Stimulated activated CD8-positive, alpha-beta memory T cell treated with anti-CD3 and anti-CD28 coated beads, Interleukin-4, amount 100 ng/mL, for 24 hours (primary cell): ENCODE measurements at regions not wholly inside any gene's neighbourhood (a gene's known extent, or its start where the extent isn't known, plus 50 kb on each side); places are given as distances from the start of the nearest gene placed in this dataset.

Source experiments
- DNase-seq: peaks from one replicate; pipeline ENCODE4 v3.0.0-alpha.2; 2020; ENCODE audit warnings: low read depth

DNA sequence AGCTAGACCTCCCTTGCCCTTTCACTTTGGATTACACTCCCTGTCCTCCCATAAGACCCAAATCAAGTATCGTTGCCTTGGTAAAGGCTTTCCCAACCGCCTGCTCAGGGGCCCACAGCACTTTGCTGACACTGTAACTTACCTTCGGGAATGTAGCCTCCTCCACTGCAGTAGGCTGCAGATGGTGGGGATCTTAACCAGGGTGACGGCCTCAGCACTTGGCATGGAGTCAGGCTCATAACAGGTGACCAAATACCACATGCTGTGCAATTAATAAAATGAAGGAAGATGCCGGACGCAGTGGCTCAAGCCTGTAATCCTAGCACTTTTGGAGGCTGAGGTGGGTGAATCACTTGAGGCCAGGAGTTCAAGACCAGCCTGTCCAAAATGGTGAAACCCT lies 88.7 kb upstream of the IRF2BP2 start:
- no peak for DNase-seq

DNA sequence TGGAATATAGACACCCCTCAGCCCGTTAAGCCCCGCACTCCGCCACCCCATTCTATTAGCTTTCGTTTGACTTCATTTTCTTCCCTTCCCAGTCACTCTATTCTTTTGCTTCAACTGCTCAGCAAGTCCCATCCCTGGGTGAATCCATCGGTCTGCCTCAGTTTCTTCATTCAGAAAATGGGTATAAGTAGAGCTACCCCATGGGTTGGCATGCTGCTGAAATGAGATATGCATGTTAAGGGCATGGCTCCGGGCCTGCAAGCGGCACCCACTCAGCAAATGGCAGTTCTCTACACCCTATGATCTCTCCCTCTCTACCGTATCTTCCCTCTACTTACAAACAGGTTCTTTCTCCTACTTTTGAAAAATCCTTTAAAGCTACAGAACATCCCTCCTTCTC lies 87.8 kb upstream of the IRF2BP2 start:
- no peak for DNase-seq

DNA sequence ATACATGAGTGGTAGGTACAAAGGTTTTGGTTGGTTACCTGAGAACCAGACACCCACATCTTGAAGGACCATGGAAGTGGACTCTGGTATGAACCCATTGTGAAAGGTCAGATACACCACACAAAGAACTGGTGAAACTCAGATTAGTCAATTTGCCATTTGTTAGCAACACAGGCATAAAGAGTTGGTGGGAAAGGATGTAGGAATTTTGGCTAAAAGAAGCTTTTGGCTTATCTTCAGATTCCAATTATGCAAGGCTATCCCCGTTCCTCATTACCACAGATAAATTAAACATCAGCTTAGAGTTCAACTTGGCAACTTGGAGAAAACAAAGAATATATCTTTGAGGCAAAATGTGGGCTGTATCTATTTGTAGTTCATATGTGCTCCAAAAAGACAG lies 87.0 kb upstream of the IRF2BP2 start:
- DNase-seq = no peak

DNA sequence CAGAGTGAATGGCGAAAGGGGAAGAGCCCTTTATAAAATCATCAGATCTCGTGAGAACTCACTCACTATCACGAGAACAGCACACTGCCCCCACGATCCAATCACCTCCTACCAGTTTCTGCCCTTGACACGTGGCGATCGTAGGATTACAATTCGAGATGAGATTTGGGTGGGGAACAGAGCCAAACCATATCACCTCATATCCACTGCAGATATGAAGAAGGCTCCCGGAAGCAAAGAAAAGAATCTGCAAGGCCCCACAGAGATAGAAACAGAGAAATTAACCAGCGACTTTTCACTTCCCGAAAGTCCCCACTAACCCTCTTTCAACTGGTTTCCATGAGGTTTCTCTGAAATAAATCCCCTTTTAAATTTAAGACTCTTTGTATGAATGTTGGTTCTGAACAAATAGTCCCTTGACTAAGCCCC lies 86.2 kb upstream of the IRF2BP2 start:
- DNase-seq = no peak

DNA sequence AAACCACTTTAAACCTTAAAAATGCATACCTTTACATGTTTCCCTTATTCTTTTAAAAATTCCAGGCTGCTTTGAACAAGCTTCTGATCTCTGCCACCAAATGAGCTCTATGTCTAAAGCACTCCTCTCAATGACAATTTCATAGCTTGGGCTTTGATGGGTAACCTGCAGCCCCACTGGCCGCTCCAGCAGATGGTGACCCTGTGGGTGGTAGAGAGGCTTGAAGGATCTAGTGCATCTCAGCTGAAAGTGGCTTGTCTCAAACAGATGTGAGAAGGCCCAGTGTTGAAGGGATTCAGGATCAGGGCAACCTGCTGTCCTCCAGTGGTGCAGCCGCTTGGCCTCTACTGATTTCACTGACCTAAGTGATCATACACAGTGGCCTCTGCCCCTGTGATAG lies 84.7 kb upstream of the IRF2BP2 start:
- DNase-seq = no peak

DNA sequence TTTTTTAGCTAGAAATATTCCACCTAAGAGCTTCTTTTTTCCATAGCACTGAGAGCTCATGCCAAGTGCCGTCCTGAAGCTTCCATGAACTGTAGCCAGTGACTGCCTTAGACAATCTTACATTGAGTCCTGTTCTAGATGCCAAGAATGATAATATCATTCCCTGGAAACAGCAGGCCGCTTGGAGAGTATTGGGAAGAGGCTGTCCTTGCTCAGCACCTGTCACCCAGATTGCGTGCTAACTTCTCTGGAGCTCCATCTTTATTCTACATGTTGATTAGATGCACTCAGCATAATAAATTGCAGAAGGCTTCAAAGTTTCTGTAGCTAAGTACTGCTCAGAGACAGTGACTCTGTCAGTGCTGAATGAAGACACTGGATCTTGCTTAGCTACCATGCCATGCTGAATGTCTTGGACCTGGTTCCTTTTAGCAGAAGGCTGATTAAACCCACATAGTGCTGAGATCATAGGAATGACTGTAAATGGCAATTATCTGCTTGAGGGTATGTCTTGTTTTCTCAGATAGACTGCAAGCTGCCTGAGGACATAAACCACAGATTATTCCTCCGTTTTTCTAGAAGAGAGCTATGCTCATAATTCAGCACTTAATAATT lies 83.1 kb upstream of the IRF2BP2 start:
- no peak for DNase-seq

DNA sequence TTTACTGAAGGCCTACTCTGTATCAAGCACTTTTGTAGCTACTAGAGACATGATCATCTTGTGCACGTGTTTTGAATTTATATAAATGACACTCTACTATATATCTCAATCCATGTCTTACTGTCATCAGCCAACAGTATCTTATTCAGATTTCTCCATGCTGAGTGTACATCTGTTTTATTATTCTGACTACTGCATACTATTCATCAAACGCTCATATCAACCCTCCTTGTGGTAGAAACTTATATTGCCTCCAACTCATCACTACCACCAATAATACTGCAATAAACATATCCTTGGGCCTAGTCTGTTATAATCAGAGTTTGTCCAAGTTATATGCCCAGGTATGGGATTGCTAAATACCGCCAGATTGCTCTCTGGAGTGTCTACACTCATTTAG lies 81.6 kb upstream of the IRF2BP2 start:
- DNase-seq = no peak

DNA sequence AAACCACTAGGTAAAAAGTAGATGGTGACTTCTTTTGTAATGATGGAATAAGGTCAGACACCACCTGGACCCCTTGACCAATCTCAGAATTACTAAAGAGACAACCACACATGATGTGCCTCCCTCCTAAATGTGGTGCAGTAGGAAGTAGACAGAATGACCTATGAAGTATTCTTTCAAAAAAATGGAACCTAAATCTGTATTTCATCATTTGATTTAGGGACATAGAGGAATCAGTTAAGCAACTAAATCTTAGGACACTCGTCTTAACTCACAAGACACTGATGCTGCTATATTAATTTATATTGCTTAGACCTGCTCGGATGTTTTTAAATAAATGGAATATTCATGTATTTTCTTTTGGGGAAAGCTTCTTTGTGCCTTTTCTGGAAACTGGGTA lies 80.9 kb upstream of the IRF2BP2 start:
- DNase-seq = no peak

DNA sequence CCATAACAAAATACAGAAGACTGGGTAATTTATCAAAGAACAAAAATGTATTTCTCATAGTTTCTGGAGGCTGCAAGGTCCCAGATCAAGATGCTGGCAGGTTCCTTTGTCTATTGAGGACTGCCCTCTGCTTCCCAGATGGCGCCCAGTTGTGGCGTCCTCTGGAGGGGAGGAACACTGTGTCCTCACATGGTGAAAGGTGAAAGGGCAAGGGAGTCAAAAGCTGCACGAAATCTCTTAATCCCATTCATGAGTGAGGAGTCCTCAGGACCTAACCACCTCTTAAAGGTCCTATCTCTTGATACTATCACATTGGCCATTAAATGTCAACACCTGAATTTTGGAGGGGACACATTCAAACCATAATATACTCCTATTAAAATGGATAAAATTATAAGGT lies 79.3 kb upstream of the IRF2BP2 start:
- DNase-seq = no peak

DNA sequence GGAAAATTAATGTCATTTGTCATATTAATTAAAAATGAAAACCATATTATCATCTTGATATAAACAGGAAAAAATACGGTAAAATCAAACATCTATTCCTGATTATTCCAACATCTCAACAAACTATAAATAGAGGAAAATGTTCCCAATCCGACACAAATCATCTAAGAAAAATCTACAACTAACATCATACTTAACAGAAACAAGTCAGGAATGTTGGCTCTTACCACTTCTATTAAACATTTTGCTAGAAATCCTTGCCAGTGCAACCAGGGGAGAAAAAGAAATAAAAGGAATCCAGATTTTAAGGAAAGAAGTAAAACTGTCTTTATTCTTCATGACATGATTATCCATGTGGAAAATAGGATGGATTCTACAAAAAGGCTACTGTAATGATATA lies 77.0 kb upstream of the IRF2BP2 start:
- DNase-seq = no peak

DNA sequence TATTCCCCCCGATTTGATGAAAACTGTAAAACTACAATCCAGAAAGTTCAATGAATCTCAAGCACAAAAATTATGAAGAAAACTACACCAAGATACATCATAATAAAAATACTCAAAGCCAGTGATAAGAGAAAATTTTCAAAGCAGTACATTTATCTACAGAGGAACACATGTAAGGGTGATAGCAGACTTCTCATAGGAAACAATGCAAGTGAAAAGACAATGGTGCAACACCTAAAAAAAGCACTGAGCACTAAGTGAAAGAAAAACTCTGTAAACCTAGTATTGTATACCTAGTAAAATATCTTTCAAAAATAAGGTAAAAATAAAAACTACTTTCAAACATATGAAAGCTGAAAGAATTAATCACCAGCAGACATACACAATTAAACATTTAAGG lies 76.1 kb upstream of the IRF2BP2 start:
- DNase-seq = no peak

DNA sequence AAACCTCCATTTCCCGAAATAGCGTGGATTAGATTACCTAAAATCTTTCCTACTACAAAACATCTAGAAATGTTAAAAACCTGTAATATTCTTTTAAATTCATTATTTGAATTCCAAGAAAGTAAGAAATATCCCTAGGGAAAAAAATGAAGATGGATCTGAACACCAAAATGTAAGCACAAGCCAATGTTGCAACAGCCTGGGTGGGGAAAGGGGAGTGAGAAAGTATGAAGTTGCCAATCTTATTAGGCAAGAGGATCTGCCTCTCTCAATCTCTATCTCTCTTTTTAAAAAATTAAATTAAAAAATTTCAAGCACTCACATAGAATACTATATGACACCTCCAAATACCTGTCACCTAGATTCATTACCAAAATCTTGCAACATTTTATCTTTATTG lies 74.9 kb upstream of the IRF2BP2 start:
- DNase-seq = no peak

DNA sequence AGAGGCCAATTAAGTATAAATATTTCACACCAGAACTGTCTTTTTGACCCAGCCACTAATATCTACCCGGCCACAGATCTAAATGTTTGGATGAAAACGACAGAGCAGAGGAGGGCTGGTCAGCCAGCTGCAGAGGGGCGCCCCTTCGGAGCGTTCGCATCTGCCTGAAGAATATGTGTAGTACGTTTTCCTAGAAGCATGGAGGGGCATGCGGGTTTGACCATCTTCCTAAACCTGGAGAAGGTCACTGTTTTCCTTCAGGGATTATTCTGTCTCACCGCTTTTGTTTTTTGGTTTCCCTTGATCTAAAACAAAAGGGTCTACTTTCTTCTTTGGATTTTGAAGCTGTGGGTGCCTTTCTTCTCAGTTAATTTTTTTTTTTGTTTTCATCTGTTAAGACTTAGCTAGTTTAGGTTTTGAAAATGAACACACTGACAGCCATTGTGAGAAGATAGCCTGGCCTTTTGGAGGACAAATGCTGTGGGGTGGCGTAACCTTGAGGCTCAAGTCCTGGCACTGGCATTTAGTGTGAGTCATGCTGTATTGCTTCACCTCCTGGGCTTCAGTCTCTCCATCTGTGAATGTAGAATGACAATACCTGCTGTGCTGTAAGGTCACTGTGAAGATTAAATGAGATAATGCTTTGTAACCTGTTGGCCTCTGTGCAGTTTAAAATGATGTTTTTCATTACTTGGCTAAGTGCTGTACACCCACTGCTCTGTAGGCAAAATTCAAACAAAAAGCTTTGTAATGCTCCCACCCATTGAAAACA lies 74.1 kb upstream of the IRF2BP2 start:
- DNase-seq = no peak

DNA sequence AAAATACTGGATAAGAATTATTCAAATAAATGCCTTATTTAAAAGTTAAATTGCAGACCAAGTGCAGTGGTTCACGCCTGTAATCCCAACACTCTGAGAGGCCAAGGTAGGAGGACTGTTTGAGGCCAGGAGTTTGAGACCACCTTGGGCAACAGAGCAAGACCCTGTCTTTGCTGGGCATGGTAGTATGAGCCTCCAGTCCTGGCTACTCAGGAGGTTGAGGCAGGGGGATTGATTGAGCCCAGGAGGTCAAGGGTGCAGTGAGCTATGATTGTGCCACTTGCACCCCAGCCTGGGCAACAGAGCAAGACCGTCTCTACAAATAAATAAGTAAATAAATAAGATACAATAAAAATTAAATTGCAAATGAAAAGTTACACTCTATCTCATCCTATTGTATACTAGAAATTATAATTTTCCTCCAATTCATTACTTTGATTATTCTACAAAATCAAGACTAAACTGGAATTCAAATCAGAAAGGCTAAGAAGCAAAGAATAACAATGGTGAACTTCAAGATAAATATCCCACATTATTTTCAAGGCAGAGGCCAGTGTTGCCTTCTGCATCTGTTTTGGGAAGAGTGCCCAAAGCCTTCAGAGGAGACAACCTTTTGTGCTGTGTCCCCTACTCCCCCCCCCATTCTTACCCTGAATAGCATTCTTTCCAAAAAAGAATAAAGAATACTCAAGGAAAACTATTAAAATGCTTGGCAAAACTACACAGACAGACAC lies 73.3 kb upstream of the IRF2BP2 start:
- no peak for DNase-seq

DNA sequence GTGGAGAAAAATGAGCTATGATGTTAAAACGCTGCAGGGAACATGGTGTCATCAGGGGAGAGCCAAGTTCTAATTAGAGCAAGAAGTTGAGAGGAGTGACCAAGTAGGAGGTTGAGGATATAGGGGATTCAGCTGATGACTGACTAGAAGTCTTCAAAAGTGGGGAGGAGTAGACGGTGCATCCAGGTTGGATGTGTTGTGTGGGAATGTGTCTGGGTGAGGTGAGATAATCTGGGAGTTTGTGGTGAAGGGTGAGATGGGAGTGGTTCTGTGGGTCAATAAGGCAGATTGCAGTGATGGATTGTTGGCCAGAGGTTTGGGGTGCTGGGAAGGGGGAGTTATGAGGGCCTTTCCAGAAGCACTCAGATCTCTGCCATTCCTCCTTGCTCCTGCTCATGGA lies 72.0 kb upstream of the IRF2BP2 start:
- no peak for DNase-seq

DNA sequence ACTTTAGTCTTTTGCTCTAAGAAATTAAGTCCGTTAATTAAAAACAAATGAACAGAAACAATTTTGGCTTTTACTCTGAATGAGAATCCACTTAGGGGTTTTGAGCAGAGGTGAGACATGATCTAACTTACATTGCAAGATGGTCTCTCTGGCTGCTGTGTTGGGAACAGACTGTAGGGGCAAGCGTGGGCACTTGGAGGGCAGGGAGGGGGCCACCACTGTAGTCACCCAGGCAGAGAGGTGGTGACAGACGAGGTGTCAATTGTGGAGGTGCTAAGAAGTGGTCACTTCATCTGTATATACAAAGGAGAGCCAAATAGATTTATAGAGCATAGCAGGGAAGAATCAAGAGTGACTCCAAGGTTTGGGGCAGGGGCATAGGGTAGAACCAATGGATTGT lies 71.1 kb upstream of the IRF2BP2 start:
- no peak for DNase-seq

DNA sequence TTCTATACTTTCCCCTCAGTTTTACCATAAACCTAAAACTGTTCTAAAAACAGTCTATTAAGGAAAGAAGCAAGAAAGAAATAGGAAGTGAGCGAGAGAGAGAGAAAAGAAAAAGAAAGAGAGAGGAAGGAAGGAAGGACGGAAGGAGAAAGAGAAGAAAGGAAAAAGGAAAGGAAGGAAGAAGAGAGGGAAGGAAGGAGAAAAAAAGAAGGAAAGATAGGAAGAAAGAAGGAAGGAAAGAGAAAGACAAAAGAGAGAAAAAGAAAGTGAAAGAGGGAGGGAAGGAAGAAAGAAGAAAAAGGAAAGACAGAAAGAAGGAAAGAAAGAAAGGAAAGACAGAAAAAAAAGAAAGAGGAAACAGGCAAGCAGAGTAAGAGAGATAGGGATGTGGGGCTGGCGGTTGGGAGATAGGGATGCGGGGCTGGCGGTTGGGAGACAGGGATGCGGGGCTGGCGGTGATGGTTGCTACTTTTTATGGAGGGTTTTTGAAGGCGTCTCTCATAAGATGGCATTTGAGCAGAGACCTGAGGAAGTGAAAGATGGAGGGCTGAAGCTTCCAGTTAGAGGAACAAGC lies 70.4 kb upstream of the IRF2BP2 start:
- no peak for DNase-seq

DNA sequence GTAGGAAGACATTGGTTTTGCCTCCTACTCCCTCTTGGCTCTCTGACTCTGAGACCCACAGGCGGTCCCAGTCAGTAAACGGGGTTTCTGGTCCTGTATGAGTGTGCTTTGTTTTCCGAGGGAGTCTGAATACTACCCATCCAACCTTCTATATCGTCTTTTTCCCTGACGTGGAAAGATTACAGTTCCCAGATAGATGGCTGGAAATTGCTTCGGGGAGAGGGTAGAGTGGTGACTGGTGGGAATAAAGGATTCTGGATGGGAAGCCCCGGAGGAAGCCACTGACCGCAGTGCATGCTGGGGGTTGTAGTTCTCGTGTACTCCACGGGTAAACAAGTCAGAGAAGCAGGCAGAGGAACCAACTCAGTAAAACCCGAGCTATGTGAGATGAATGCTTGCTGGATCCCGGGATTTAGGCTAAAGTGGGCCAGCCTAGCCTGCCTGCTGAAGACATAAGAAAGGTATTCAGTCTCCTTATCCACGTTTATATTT lies 66.2 kb upstream of the IRF2BP2 start:
- DNase-seq = peak; percentile 43

DNA sequence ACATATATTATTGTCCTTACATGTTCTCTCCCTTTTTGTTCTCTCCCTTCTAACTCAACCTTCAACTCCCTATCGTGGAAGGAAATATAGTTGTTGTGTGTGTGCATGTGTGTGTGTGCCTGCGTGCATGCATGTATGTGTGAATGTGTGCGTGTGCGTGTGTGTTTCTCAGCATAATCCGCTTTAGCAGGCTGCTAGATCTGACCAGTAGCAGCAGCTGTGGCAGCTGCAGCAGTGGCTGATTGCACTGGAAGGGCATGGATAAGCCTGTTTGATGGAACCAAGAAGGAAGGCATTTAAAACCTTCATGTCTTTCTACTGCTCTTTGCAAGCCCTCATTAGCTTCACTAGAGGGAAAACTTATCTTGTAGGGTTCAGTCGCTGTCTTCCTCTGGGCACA lies 65.6 kb upstream of the IRF2BP2 start:
- no peak for DNase-seq

DNA sequence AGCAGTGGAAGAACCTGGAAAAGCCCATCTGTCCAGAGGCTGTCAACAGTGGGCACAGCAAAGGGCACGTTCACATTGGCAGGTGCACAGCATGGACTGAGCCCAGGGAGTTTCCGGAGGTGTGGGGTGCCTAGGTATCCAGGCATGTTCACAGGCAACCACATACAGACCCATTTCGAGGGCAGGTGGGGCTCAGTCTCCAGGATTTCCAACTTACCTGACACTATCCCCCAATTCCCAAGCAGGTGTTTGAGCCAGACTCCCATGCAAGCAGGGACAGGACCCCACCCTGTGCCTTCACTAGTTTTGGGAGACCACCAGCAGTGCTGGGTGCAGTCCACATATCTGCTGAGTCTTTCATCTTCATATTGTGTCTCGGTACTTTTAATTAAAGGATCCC lies 65.0 kb upstream of the IRF2BP2 start:
- no peak for DNase-seq

DNA sequence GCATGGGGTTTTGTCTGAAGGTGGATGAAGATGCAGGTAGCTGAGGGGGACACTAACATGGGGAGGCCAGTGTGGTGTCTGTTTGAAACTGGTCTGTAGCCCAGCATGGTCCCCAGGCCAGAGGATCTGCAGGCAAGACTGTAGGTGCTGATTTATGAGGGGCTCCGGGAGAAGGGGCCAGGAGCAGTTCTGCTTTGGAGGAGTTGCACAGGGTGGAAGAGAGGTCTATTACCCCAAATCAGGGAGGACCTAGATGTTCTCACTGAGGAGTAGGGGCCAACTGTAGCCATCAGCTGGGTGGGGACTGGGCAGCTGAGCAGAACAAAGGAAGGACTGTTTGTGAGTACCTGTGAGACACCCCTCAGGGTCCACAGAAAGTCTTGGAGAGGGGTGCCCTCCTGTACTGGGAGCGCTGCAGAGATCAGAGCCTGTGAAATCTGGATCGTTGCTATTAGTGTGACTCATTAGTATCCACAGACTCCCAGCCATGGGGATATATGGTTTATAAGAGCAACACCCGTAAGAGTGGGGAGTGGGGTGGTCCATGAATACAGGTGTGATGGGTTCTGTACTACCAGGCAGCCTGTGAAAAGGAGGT lies 64.3 kb upstream of the IRF2BP2 start:
- no peak for DNase-seq

DNA sequence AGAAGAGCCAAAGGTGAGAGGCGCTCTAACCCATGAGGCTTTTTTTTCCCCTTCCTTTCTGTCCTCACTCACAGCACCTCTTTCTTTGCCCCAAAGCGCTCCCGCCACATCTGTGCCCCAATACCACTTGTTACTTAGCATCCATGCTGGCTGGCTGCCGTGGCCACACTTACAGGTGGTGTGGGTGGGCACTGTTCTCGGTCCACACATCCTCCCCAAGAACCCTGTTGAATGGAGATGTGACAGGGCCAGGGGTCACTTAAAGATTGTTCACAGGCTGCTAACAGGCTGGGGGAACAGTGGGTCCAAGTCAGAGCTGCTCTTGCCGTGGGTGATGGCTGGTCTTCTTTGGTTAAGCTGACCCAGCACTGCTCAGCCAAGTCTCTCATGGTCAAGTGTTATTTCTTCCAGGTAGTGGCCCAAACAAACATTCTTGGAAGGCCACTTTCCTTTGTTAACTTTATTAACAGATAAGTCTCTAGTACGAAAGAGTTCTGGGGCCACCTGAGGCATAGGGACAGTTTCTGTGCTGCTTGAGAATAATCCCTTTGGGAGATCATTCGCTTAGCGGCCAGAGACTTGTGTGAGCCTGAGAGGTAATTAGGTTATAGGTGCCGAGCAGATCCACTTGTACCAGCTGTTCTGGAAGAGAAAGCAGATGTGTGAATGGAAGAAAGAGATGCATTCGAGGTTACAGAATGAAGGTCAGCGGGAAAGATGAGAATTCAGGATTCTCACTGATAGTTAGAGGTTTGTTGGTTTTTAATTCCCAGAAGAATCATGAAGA lies 62.6 kb upstream of the IRF2BP2 start:
- DNase-seq = no peak
